ENCODE measurements at regions not wholly inside any gene's neighbourhood (a gene's known extent, or its start where the extent isn't known, plus 50 kb on each side); places are given as distances from the start of the nearest gene placed in this dataset.
"Not testable (repeated sequence)": the region's sequence is repeated elsewhere in the genome, so short reads cannot be mapped to it uniquely, and the experiment has no call there.

- no peak for DNase-seq
Observed at GRCh38 chr7:26955516-26955915, 91.1 kb upstream of the SKAP2 start.

- no peak for DNase-seq
Observed at GRCh38 chr7:26954951-26955350, 90.6 kb upstream of the SKAP2 start.

GRCh38 chr7:26951407-26951950 lies 87.1 kb upstream of the SKAP2 start:
- no peak for DNase-seq

- DNase-seq = no peak
Observed at GRCh38 chr7:26950889-26951288, 86.5 kb upstream of the SKAP2 start.

- DNase-seq = no peak
Observed at GRCh38 chr7:26949319-26949718, 84.9 kb upstream of the SKAP2 start.

DNA sequence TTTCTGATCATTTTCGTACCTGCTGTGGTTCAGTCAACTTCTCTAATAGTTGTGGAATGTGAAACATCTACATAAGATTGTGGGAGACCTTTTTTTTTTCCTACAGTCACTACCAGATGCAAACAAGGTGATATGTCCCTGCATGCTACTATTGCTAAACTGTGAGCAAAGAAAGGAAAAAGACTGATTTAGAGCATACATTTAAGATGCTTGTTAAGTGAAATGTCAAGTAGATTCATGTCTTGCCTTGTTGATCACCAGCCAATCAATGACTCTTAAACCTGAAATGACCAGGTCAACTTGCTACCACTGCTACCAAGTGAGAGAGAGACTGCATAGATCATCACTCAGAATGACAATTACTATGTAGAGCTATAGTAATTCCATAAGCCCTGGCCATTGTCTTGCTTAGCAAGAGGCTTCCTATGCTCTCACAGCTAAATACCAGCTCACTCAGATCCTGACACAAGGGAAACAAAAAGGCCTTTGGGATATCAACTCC lies 84.3 kb upstream of the SKAP2 start:
- DNase-seq = no peak

- DNase-seq = no peak
Observed at GRCh38 chr7:26944501-26945358, 80.3 kb upstream of the SKAP2 start.

DNA sequence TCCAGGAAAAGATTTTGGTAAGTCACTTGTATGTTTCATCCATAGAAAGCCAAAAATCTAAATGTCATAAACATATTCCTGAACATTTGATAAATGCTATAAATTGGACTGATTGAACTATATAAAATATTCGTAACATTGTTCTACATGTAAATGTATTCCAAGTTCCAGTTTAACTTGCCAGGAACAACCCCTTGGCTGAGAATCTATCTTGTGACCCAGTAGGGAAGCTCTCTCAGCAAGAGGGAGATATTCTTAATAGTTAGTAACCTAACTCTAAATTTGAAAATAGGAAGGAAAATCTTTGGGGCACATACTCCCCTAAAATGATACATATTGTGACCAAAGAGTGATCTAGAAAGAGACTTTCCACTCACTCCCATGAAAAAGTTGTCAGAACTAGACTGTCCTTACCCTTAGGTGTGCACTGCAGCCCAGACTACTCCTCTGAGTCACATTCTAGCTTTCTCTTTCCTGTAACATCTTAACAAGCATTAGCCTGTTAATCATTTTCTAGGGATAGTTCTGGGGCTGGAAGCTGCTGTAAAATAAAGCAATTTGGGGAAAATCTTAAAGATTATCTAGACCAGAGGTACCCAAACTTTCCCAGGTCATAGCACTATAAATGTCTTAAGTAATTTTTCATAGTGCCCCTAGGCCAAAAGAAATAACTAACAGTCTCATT lies 73.7 kb upstream of the SKAP2 start:
- no peak for DNase-seq

DNA sequence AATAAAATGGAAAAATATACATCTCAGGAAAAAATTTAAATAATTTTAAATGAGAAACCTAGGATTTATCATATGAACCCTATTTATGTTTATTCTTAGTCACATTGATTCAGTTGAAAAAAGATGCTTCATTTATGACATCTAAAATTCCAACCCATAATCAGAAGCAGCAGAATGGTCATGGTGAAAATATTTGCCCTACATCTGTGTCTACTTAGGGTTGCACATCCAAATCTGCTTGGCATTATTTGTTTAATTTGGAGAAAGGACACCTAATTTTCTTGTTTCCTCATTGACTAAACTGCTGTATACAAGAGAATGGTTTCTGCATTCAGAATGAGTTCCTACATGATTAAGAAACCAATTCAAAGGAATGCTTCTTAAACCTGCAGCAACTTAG lies 72.9 kb upstream of the SKAP2 start:
- DNase-seq = no peak

- DNase-seq = not testable (repeated sequence)
Observed at GRCh38 chr7:26932616-26933015, 68.2 kb upstream of the SKAP2 start.

GRCh38 chr7:26930845-26931244 lies 66.5 kb upstream of the SKAP2 start:
- no peak for DNase-seq

- DNase-seq = no peak
Observed at GRCh38 chr7:26930201-26930600, 65.8 kb upstream of the SKAP2 start.

DNA sequence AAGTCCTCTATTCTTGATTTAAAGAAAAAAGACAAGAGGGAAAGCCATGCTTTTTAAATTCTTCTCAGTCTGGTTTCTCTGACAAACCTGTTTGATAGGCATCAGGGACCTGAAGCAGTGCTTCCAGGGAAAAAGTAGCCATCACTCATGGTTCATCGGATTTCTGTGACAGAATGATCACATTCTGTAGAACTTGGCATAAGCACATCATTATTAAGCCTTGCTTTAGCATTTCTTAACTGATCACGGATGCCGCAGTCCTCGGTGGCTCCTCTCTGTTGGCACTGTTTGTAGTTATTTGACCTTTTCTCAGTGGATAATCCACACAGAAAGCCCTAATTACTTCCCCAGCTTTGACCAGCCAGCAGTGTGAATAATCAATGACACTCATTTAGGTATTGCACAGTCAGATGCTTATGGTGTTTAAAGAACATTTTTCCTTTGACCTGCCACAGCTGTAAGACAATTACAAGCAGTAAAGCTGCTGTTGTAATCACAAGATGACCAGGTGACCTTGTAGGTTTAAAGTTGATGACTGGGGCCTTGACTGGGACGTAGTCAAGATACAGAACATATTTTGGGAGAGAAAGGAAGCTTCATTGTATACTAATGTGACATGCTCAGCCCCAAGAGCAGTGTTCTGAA lies 64.4 kb upstream of the SKAP2 start:
- peak; percentile 15 for DNase-seq

- no peak for DNase-seq
Observed at GRCh38 chr7:26925768-26926167, 61.4 kb upstream of the SKAP2 start.

- no peak for DNase-seq
Observed at GRCh38 chr7:26924149-26924767, 59.9 kb upstream of the SKAP2 start.

- DNase-seq = no peak
Observed at GRCh38 chr7:26919906-26920493, 55.6 kb upstream of the SKAP2 start.

DNA sequence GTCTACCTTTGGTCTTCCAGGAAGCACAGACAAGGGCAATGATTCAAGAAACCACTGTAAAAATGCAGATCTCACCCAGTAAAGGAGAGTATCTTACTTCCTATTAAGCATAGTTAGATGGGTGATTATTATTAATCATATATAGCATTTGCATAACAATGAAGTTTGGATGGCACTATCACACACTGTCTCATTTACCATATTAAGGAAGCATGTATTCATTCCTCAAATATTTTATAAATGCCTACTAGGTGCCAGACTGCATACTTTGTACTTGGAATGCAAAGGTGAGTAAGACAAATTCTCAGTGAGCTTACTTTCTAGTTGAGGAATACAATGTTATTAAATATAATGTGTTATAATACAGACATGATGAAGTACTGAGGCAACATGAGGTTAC lies 53.9 kb upstream of the SKAP2 start:
- DNase-seq = no peak

- DNase-seq = no peak
Observed at GRCh38 chr7:26916779-26917320, 52.5 kb upstream of the SKAP2 start.

DNA sequence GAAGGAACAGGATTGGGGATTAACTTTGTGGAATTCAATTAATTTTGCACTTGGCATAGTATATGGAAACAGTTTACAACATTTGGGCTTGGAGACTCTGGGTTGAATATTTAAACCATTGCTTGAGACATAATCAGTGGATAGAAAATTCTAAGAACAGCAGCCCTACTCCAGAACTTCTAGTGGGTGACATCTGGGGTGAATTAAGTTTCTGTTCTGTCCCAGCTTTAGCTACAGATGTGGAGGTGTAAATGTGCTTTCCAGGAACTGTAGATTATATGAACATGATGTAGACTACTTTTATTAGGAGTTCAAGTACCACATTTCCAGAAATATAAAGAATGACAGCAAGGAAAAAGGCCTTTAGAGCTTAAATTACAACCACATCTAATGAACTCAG lies 51.9 kb upstream of the SKAP2 start:
- DNase-seq = no peak
